Thyroid gland (tissue), 4 donors: ENCODE measurements at regions not wholly inside any gene's neighbourhood (a gene's known extent, or its start where the extent isn't known, plus 50 kb on each side); places are given as distances from the start of the nearest gene placed in this dataset.

Experiments
- POLR2A ChIP-seq, 2 donors: fragments of 450-650 bp; IDR thresholded peaks; one replicate each; pipeline ENCODE4 v1.6.1; 2017; ENCODE audit warnings: antibody characterized with exemption in 2 of 2, mild to moderate bottlenecking in 2 of 2, moderate library complexity in 1 of 2
- TF ChIP-seq, protein P1 (sequence below), 6 experiments: fragments of 200-600 bp in 3 of 6; fragments of 450-650 bp in 3 of 6; sonication (generic) in 3 of 6; IDR thresholded peaks; one replicate each; pipeline ENCODE4 v1.5.1; 2016 to 2019; ENCODE audit warnings: antibody characterized with exemption in 6 of 6, mild to moderate bottlenecking in 2 of 6, inconsistent platforms in 1 of 6, moderate library complexity in 1 of 6

- TF ChIP-seq, protein P1, sequence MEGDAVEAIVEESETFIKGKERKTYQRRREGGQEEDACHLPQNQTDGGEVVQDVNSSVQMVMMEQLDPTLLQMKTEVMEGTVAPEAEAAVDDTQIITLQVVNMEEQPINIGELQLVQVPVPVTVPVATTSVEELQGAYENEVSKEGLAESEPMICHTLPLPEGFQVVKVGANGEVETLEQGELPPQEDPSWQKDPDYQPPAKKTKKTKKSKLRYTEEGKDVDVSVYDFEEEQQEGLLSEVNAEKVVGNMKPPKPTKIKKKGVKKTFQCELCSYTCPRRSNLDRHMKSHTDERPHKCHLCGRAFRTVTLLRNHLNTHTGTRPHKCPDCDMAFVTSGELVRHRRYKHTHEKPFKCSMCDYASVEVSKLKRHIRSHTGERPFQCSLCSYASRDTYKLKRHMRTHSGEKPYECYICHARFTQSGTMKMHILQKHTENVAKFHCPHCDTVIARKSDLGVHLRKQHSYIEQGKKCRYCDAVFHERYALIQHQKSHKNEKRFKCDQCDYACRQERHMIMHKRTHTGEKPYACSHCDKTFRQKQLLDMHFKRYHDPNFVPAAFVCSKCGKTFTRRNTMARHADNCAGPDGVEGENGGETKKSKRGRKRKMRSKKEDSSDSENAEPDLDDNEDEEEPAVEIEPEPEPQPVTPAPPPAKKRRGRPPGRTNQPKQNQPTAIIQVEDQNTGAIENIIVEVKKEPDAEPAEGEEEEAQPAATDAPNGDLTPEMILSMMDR (IDR thresholded peaks at IDR 0.05): no peak
- TF ChIP-seq POLR2A (IDR thresholded peaks at IDR 0.05): no peak
These were observed 153.8 kb upstream of the SERP2 start for GRCh38 chr13:44219577-44220548.
